GM21528 (cell line): ENCODE measurements at regions not wholly inside any gene's neighbourhood (a gene's known extent, or its start where the extent isn't known, plus 50 kb on each side); places are given as distances from the start of the nearest gene placed in this dataset.

Source experiments
- ATAC-seq: cut with Tn5 transposase; IDR thresholded peaks from one replicate; pipeline ENCODE4 v1.9.1; 2021; ENCODE audit warnings: mild to moderate bottlenecking, moderate library complexity; ENCODE audit not compliant: unreplicated experiment, low FRiP score

DNA sequence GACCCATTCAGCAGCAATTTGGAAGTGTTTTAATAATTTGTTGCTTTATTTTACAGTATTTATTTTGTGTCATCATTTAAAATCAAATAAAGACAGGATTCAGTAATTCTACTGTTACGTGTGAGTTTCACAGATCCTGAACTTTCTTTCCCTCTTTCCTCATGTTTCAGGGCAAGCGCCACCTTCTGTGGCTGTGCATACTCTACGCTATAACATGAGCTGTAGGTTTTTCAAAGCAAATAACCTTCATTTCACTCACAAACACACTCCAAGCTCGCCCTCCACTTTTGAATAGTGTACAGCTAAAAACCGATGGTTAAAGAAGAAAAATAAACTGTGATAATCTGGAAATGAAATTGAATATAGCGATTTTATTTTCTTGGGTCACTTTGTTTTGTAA is 753.3 kb downstream of the OLFM4 start:
- no peak for ATAC-seq

DNA sequence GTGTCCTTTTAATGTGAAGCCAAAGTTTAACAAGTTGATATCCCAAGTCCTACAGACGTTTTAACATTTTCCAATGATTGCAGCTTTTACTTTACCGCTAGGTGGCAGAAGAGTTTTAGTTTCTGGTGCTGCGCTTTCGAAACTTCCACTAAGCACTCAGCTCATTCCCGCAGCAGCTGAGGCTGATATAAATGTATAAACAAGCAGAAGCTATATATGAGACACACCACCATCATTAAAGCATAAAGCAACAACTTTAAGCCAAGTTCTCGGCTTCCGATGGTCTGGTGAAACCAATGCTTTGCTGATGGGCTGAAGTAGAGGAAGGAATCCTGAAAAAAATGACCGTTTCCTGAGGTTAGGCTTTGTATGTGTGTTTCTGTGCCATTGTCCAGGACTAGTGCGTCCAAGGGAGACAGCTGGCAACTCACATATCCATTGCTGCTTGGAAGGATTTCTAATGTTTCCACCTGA is 753.9 kb downstream of the OLFM4 start:
- ATAC-seq: peak; percentile 78

- ATAC-seq: no peak
Measured at GRCh38 chr13:53783471-53783870, 754.9 kb downstream of the OLFM4 start.

- no peak for ATAC-seq
Measured at GRCh38 chr13:53788286-53788685, 759.7 kb downstream of the OLFM4 start.

DNA sequence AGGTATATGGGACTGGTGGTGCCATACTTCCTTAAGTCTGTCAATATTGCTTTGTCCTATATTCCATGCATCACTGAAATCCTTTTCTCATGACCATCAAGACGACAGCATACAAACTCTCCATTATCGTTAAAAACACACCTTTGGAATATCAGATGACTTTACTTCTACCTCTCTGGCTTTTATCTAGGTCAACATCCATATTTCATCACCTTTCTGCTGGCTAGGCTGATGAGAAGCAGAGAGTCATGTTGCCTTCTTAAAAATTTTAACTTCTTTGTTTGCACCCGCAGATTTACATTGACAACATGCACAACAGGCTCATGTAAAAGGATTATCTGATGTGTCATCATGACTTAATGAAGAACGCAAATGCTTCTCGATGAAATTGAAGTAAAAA is 771.4 kb downstream of the OLFM4 start:
- ATAC-seq: no peak

- ATAC-seq: no peak
Measured at GRCh38 chr13:53807251-53807834, 778.7 kb downstream of the OLFM4 start.

DNA sequence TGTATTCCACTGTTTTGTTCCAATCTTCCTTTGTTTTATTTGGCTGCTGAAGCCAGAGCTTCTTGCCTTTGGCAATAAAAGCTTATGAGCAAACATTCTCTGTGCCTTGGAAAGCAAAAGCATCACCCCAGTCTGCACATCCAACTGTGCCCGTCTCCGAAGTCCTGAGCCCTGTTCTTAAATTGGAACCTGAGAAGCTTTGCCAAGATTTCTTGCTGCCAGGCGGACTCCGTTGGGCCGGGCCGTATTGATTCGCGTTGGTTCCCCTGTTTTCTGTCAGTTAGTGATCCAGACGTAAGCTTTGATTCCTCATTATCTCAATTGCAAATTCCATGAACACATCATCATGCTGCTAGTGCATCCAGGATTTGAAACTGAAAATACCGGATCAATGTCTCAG is 793.0 kb downstream of the OLFM4 start:
- no peak for ATAC-seq

DNA sequence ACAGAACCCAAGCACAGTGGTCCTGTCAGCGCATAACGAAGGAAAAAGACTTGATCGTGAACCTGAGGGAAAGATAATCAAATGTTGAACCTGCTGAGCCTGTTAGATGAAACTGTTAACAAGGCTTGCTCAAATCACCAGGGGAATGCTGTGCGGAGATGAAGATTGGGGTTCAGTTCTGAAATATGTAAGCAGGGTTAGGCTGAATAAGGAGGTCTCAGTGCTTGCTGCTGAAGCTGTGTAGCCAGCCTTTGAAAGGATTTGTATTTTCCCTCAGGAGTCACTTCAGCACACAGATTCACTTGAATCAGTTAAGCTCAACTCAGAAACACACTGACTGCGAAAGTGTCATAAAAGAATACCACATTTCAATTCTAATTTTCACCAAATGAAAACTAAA is 793.5 kb downstream of the OLFM4 start:
- ATAC-seq: no peak

DNA sequence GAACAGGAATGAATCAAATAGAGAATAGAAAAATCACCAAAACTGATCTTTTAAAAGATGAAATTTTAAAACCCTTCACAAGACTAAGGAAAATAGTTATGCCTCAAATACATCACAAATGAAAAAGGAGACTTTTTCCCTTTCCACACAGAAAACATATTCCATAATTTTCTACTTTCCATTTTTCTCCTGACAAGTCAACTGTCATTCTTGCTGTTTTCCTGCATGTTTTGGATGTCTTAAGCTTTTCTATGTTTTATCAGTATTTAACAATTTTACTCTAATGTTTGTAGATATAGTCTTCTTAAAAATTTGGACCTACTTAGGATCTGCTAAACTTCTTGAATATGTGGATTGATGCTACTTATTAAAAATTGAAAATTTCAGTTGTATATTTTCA is 810.8 kb downstream of the OLFM4 start:
- ATAC-seq: no peak

GRCh38 chr13:53844473-53845146 is 816.0 kb downstream of the OLFM4 start:
- no peak for ATAC-seq

DNA sequence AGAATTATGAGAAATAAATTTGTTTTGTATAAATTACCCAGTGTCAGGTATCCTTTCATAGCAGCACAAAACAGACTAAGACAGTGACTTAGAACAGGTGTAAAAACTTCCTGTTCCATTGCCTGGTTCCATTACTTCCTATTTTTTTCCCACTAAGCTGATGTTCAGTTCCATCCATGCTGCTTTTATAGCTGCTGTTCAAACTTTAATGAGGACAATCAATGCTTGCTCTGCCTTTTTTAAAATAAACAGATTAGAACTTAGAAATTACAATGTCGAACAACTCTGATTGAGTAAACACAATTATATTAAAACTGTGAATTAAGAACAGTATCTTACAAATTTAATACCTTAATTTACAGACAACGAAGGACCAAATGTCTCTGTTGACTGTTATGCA is 818.9 kb downstream of the OLFM4 start:
- ATAC-seq: no peak

GRCh38 chr13:53848366-53848961 is 819.9 kb downstream of the OLFM4 start:
- ATAC-seq: no peak

- ATAC-seq: no peak
Measured at GRCh38 chr13:53854321-53854720, 825.7 kb downstream of the OLFM4 start.

DNA sequence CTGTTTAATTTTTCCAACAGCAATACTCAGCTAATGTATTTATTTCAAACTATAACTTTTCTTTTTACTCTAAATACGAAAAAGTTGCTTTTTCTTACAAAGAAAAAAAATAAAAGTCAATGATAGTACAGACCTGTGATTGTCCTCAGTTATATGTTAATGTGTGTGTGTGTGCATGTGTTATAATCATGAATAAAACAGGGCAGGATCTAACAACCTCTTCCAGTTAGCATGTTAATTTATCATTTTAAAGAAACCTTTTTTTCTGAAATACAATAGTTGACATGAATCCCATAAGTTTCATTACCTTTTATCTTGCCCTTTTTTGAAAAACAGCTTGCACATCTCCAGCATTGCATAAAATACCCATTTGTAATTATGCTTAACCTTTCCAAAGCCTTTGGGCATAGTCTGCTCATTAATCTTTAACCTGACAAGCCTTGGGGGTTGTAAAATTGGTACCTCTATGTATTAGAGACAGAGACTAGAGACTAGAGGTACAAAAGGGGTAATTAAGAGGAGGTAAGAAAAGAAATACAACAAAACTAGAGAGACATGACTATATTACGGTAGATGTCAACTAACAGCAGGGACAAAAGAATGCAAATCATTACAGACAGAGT is 828.1 kb downstream of the OLFM4 start:
- ATAC-seq: no peak

GRCh38 chr13:53863520-53863919 is 834.9 kb downstream of the OLFM4 start:
- ATAC-seq: no peak

DNA sequence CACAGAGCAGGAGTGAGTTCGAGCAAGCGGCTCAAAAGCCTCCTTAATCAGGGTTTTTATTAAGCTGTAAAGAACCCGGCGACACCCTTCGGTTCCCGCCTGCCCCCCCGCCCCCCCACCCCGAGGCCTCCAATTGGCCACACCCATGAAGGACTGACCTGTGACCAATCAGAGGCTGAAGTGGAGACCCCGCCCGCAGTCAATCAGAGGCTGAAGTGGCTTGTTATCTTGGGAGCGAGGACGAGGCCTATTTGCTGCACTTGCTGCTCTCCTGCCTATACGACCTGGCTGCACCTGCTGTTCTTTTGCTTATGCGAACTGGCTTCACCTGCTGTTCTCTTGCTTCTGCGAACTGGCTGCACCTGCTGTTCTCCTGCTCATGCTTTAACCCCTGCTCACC is 844.9 kb downstream of the OLFM4 start:
- no peak for ATAC-seq

- no peak for ATAC-seq
Measured at GRCh38 chr13:53878861-53879260, 850.2 kb downstream of the OLFM4 start.

GRCh38 chr13:53885997-53886396 is 857.4 kb downstream of the OLFM4 start:
- ATAC-seq: no peak

DNA sequence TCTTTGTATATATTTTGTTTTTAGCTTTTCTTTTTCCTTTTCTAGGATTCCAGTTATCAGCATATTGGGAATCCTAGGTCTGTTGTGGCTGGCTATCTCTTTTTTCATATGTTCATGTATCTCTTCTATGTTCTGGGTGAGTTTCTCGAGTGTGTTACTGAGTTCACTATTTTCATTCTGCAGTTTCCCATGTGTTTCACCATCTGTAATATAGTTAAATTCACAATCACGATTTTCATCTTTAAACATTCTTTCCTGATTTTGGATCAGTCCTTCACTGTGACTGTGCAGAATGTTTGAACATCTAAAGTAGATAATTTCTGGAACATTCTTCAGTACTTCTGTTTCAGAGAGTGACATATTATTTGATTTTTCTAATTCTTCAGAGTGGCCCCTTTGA is 862.1 kb downstream of the OLFM4 start:
- no peak for ATAC-seq

GRCh38 chr13:53901593-53901992 is 873.0 kb downstream of the OLFM4 start:
- ATAC-seq: no peak

GRCh38 chr13:53907891-53908290 is 879.3 kb downstream of the OLFM4 start:
- ATAC-seq: no peak

- ATAC-seq: no peak
Measured at GRCh38 chr13:53920916-53921315, 892.3 kb downstream of the OLFM4 start.
